GM21786 (cell line): ENCODE measurements at regions not wholly inside any gene's neighbourhood (a gene's known extent, or its start where the extent isn't known, plus 50 kb on each side); places are given as distances from the start of the nearest gene placed in this dataset.
A peak's percentile ranks its signal among the peaks of the same experiment; 100 is the strongest.
"Not testable (repeated sequence)": the region's sequence is repeated elsewhere in the genome, so short reads cannot be mapped to it uniquely, and the experiment has no call there.

Experiments used
- ATAC-seq: cut with Tn5 transposase; IDR thresholded peaks from one replicate; pipeline ENCODE4 v1.9.1; 2021; ENCODE audit not compliant: unreplicated experiment

DNA sequence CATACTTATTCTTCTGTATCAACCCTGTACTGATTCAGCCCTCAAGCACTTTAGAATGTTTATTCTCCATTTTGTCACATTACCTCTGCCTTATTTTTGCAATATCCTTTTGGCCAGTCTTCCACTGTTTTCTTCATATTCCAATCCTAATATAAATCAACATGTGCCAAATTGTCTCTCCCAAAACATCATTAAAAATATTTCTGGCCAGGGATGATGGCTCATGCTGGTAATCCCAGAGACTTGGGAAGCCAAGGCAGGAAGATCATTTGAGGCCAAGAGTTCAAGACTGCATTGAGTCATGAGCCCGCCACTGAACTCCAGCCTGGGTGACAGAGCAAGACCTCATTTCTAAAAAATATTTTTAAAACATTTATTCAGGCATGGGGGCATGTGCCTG is 641.4 kb upstream of the CBLB start:
- no peak for ATAC-seq

DNA sequence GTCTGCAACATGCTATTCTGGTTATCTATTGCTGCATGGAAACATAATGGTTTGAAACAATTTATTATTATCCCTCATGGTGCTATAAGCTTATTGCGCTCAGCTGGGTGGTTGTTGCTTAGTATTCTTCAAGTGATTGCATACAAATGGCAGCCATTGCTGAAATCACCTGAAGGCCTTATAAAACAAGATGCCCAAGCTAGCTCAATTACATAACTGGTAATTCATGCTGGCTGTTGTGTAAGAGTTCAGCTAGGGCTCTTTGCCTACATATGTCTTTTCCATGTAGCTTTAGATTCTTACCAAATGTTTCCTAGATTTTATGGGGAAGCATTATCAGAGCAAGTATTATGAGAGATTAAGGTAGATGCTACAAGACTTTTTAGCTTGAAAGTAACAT is 644.0 kb upstream of the CBLB start:
- no peak for ATAC-seq

DNA sequence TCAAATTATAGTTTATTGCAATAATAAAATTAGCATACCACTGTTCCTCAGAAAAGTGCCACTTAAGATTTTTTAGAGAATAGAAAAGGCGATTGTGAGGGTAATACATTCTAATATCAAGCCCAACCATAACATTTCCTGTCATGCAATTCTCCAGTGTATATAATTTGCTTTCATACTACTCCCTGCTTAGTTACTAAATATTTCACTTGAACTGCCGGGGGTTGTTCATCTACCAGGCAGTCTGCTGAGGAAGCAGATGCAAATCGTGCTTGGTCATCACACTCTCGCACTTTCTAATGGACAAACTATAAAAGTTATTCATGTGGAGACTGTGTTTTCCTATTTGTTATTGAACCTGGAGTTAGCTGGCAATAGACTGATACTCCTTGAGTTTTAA is 645.6 kb upstream of the CBLB start:
- ATAC-seq: no peak

DNA sequence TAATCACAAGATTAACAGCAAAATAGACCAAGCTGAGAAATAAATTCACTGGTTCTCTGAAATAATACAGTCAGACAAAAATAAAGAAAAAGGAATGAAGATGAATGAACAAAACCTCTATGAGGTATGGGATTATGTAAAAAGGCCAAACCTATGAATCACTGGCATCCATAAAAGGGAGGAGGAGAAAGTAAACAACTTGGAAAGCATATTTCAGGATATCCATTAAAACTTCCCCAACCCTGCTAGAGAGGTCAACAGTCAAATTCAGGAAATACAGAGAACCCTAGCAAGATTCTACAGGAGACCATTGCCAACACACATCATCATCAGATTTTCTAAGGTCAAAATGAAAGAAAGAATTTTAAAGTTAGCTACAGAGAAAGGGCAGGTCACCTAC is 649.7 kb upstream of the CBLB start:
- no peak for ATAC-seq

DNA sequence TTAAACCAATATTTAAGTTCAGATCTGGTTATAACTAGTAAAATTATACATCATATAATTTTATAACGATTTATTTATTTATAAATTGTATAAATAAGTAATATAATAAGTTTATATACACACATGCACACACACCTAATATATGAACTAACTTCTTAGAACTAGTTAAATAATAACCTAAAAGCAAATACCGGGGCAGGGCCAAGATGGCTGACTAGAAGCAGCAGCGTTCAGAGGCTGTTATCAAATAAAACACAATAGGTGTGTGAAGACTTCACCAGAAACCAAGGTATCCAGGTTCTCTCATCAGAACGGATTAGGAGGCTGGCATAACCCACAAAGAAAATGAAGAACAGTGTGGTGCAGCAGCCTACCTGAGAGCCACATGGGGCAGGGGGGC is 653.6 kb upstream of the CBLB start:
- ATAC-seq: no peak

DNA sequence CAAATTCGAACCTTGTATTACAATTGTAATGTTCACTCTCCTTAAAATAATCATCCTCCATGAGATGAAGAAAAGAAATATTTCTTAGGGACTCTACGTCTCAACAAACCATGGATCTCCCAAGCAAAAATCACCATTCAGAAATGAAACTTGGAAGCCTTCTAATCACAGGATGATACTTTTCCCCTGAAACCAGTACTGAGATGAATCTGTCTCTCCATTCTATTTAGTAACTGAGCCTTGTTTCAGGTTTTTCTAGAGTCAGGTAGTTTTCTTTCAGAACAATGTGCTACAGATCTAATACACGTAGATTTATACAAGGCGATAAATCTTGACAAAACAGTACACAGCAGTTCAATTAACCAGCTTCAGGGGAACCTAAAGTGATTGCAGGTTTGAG is 660.1 kb upstream of the CBLB start:
- ATAC-seq: no peak

DNA sequence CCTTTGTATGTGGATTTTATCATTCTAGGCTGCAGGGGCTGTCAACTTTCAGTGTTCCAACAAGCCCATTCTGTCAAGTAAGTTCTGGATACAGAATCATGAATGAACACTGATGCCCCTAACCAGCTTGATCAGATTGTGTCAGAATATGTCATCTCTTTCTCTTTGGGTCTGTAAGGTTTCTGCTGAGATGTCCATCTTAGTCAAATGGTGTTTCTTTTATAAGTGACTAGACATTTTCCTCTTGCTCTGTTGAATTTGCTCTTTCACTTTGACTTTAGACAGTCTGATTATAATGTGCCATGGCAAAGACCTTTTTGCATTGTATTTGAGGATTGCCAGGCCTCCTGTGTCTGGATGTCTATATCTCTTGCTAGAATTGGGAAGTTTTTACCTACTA is 660.9 kb upstream of the CBLB start:
- no peak for ATAC-seq

DNA sequence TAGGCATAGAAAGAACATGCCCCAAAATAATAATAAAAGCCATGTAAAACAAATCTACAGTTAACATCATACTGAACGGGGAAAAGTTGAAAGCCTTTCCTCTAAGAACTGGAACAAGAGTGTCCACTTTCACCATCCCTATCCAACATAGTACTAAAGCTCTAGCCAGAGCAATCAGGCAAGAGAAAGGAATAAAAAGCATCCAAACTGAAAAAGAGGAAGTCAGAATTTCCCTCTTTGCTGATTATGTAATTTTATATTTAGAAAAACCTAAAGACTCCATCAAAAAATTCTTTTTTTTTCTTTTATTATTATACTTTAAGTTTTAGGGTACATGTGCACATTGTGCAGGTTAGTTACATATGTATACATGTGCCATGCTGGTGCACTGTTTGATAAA is 661.6 kb upstream of the CBLB start:
- ATAC-seq: no peak

DNA sequence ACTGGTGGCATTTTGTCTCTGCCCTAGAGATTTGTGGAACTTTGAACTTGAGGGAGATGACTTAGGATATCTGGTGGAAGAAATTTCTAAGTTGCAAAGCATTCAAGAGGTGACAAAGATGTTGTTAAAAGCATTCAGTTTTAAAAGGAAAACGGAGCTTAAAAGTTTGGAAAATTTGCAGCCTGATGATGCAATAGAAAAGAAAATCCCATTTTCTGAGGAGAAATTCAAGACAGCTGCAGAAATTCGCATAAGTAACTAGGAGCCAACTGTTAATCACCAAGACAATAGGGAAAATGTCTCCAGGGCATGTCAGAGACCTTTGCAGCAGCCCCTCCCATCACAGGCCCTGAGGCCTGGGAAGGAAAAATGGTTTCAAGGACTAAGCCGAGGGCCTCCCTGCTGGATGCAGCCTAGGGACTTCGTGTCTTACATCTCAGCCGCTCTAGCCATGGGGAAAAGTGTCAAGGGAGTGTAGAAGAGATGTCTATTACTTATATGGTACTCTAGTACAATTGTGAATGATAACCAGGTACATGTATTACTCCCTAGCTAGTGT is 663.0 kb upstream of the CBLB start:
- ATAC-seq: not testable (repeated sequence)

DNA sequence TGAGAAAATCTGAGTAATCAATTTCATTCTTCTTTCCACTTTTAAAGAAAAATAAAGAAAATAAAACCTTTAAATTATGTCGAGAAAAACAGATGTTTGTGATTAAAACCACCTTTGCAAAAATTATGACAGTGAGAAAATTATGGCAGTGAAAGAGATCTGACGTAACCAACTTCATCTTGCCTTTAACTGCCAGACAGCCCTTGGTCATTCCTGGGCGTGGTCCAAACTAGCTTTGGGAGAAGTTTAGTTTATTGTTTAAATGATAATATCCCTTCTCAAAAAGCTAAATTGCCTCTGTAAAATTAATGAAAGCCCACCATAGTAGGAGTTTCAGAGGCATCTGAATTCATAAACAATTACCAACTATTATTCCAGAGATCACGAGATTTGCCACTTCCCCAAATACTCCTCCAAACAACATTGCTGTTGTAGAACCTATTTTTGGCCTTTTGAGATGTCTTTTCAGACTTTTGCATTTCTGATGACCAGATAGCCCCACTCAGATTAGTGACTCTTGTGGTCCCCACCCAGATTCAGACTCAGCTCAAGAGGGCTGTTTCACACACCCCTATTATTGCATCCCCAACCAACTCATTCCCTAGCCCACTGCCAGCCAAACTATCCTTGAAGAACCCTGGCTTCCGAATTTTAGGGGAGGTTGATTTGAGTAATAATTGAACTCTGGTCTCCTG is 664.4 kb upstream of the CBLB start:
- ATAC-seq: no peak

DNA sequence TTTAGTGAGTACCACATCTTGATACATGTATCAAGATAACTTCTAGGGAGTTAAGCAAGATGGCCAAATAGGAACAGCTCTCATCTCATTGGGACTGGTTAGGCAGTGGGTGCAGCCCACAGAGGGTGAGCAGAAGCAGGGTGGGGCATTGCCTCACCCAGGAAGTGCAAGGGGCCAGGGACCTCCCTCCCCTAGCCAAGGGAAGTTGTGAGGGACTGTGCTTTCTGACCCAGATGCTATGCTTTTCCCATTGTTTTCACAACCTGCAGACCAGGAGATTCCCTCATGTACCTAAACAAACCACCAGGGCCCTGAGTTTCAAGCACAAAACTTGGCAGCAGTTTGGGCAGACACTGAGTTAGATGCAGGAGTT is 665.0 kb upstream of the CBLB start:
- no peak for ATAC-seq

DNA sequence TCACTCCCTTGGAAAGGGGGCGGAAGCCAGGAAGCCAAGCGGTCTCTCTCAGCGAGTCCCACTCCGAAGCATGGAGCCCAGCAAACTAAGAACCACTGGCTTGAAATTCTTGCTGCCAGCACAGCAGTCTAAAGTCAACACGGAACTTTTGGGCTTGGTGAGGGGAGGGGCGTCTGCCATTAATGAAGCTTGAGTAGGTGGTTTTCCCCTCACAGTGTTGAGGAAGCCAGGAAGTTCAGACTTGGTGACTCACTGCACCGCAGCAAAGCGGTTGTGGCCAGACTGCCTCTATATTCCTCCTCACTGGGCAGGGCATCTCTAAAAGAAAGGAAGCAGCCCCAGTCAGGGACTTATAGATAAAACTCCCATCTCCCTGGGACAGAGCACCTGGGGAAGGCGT is 665.4 kb upstream of the CBLB start:
- ATAC-seq: no peak

DNA sequence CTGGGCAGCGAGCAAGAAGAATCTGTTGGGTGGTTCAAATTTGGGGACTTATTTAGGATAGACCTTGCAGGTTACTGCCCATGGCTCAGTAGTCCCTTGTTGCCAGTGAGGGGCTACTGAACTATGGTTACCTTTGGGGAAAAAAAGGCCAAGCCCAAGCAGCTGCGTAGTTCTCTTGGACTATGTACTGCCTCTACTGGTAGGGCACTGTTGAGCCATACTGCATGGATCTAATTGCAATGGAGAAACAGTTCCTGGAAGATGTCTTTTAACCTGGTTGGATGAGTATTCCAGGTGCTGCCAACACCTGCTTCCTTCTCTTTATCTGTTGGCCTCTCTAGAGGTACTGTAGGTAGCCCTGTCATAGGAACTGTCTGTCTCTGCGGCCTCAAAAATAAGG is 671.9 kb upstream of the CBLB start:
- ATAC-seq: no peak

DNA sequence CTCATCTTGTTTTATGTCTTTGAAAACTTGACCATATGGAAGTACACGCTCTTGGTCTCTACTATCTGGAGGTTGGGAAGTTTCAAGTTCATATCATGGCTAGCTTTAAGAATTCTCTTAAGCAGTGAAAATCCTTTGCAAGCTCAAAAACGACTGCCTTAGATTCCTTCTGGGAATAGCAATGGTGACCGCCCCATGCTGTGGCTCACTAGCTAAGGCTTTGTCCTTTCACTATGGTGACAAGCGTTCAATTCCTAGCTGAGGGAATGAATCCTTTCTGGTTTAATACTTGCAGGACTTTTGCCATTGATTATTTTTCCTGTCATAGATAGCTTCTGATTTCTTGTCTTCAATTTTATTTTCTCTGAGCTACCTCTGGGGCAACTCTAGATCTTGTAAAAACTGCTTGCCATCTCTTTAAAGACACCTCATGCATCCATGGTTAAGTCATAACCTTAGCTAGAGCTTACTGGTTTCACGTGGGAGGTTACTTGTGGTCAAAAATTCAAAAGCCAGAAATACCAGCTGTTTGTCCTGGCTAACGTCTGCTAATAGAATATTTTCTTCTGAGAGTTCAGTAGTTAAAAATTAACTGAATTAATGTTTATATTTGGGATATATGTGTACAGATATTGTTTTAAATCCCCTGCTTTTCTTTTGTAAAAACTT is 673.4 kb upstream of the CBLB start:
- no peak for ATAC-seq

DNA sequence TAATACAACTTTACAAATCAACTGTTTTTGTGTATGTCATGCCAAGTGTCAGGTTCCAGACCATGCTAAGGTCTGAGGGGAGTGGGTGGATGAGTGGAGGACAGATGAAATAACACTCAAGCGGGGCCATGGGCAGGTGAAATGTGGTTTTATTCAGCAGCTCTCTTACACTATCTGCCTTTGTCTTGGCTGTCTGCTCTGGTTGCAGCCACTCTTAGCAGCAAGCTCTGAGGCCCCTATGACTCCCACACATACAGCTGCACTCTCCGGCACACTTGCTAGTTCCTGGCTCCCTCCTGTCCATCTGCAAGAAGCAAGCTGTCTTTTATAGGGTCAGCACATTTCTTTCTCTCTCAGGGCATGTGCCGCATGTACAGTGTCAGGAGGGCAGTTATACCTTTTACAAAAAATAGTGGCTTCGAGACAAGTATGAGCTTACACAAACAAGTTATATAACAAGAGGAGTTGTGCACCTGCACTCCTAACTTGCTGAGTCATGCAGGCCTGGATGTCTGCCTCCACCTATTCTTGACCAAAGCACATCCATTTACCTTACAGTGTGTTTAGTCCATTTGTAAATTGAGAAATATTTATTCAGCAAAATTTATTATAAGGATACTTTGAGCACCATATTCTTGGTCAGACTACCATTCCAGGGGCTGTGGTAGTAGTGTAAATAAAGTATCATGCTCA is 683.7 kb upstream of the CBLB start:
- no peak for ATAC-seq

DNA sequence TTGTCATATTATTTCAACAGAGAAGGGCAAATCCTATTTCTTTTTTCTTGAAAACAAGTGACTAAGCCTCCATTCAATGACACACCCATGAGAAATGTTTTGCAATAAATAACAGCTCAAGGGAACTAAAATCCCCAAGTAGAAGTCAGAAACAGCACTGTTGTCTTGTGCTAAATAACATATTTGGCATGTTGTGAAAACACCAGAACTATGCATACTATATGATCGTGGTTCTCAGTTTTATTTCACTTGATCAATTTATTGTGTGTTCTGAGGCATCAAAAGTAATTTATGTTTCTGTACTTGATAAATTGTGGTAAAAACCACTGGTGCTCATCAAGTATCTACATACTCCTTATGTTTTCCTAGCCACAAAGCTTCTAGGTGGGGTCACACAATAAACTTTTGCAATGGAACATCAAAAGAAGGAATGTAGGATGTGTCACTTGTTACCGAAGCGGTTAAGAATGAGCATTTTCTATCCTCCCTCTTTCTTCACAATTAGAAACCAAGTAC is 691.7 kb upstream of the CBLB start:
- no peak for ATAC-seq

DNA sequence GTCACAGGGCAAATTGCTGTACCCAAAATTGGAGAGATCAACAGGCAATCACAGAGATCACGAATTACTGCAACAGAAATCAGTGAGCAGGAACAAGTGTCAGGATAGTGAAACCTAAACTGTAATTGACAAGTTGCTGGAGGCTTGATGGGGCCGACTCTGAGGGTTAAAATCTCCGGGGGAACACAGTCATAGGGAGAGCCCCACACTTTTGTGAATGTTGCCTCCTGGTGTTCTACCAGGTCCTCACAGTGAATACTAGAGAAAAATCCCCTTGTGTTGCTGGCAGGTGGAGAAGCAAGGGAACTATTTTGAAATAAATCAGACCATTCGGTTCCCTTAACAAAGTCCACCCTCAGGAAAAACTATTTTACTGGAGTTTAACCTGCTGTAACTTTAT is 697.5 kb upstream of the CBLB start:
- ATAC-seq: peak; percentile 98

DNA sequence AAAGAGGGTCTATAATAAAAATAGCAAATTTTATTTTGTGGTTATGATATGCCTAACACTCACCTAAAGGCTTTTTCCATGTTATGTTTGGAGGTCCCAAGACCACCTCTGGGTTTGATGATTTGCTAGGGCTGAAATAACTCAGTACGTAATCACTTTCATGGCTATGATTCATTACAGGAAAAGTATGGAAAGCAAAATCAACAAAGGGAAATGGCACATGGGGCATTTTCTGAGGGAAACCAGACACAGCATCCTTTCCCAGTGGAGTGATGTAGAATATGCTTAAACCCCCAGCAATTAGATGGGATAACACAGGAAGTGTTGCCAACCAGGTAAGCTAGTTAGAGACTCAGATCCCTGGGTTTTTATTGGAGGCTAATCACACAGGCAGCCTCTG is 701.6 kb upstream of the CBLB start:
- no peak for ATAC-seq

DNA sequence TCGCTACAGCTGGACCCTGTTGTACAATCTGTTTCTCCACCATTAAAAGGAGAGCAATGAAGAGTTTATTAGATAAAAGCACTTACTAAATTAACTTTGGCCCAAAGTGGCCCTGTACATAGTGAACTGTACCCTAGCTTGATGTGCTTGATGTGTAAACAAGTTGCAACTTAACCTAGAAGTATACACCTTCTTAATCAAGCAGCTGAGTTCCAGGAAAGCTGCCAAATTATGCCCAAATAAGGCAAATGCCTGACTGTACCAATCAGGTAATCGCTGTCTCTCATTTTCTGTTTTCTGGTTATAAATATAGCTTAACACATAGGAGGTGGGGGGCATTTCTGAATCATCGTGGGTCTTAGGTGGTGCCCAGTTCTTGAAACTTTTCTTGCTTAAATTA is 704.8 kb upstream of the CBLB start:
- ATAC-seq: no peak

DNA sequence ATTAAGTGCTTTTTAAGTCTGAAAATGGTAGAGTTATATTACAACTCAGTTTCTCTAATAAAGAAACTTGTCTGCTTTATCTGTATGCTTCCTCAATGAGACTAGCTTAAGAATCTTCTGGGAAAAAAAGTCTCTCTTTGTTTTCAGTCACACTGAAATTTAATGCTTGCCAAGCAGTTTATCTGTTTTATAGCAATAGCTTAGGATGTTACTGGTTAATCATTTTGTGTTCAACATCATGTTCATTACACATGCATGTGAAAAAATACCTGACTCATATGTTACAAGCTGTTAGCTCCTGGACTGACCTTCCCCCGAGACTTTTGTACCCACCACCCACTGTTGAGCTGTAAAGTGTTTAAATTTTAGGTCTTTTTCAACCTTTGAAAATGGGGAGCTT is 706.2 kb upstream of the CBLB start:
- no peak for ATAC-seq

DNA sequence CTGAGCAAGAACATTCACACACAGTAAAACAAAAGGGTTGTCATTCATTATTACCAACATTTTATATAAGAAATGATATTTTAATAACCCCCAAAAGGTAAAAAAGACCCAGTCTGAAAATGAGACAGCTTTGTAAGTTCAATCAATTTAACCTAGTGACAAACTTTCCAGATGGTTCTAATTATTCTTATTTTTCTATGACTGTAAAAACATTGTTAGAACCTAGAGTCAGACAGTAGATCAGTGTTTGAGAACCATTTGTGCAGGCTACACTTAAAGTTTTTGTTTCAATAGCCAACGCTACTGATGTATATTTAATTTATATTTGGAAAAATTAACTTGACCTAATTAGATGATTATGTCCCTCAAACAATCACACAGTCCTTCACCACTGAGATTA is 708.4 kb upstream of the CBLB start:
- no peak for ATAC-seq

DNA sequence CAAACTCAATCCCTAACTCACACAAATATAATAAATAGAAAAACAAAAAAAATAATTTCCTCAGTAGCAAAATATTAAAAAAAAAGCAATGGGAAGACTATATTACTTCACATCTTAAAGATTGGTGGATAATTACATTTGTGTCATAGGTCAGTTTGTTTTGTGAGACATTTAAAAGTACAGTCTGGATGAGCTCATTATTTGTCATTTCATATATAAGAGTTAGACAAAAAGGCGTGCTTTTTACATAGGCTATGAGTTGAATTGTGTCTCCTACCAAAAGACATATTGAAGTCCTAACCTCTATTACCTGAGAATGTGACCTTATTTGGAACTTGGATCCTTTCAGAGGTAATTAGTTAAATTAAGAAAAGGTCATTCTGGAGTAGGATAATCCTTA is 710.1 kb upstream of the CBLB start:
- no peak for ATAC-seq
